Fibroblast of the conjunctiva (primary cell): ENCODE measurements at regions not wholly inside any gene's neighbourhood (a gene's known extent, or its start where the extent isn't known, plus 50 kb on each side); places are given as distances from the start of the nearest gene placed in this dataset.
"Not testable (repeated sequence)": the region's sequence is repeated elsewhere in the genome, so short reads cannot be mapped to it uniquely, and the experiment has no call there.

Experiments
- DNase-seq: peaks from one replicate; pipeline ENCODE4 v3.0.0-alpha.2; 2010; ENCODE audit warnings: low read depth

- peak; percentile 1 for DNase-seq
Measured at GRCh38 chr3:164375538-164375937, 702.8 kb downstream of the SI start.

GRCh38 chr3:164371681-164372080 is 706.6 kb downstream of the SI start:
- no peak for DNase-seq

DNA sequence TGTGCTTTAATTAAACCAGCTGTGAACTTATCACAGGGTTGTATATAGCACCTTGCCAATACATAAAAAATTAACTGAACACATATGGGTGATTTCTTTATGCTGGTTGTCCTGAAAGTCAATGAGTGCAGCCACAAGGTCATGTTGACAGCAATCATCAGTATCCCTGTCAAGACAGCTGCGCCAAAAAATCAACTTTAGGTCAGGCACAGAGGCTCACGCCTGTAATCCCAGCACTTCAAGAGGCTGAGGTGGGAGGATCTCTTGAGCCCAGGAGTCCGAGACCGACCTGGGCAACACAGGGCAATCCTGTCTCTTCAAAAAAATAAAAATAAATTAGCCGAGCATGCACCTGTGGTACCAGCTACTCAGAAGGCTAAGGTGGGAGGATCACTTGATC is 707.3 kb downstream of the SI start:
- DNase-seq, result no peak

- DNase-seq, result no peak
Measured at GRCh38 chr3:164365242-164365641, 713.1 kb downstream of the SI start.

DNA sequence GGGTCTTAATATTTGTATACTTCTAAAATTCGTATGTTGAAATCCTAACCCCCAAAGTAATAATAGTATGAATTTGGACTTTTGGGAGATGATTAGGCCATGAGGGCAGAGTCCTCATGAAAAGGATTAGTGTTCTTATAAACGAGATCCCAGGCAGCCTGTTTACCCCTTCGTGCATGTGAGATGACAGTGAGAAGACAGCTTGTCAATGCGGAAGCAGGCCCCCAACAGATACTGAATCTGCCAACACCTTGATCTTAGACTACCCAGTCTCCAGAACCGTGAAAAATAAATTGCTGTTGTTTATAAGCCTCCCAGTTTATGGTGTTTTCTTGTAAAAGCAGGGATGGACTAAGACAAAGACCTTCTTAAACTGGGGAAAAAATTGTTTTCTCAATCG is 714.2 kb downstream of the SI start:
- DNase-seq, result no peak

GRCh38 chr3:164360738-164361406 is 717.4 kb downstream of the SI start:
- no peak for DNase-seq

DNA sequence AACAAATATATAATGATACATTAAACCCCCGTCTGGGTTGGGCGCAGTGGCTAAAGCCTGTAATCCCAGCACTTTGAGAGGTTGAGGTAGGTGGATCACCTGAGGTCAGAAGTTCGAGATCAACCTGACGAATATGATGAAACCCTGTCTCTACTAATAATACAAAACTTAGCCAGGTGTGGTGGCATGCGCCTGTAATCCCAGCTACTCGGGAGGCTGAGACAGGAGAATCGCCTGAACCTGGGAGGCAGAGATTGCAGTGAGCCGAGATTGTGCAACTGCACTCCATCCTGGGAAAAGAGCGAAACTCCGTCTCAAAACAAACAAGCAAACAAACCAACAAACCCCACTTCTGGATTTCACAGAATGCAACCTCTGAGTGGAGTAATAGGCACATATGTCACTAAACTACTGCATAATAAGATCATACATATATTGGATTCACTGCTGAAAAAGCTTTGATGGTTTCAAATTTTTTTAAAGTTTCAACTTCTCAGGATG is 718.2 kb downstream of the SI start:
- no peak for DNase-seq

DNA sequence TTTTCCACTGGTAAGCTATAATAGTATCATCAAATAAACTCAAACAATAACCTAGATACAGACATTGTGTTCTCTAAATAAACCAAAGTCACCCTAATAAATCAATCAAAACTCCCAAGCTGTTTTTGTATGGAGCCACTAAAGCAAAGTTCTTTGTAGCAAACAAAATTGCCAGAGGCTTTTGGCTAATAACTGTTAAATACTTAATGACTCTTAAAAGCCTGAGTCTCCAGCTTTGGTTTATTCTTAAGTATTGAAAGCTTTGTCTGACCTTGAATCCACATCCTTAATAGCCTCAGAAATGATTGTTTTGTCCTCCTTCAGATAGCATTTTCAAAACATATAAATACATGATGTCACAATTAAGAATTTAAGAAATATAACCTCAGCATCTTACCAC is 725.3 kb downstream of the SI start:
- DNase-seq, result no peak

GRCh38 chr3:164351131-164351530 is 727.2 kb downstream of the SI start:
- no peak for DNase-seq

GRCh38 chr3:164342206-164342605 is 736.1 kb downstream of the SI start:
- not testable (repeated sequence) for DNase-seq

GRCh38 chr3:164341086-164341485 is 737.2 kb downstream of the SI start:
- no peak for DNase-seq

DNA sequence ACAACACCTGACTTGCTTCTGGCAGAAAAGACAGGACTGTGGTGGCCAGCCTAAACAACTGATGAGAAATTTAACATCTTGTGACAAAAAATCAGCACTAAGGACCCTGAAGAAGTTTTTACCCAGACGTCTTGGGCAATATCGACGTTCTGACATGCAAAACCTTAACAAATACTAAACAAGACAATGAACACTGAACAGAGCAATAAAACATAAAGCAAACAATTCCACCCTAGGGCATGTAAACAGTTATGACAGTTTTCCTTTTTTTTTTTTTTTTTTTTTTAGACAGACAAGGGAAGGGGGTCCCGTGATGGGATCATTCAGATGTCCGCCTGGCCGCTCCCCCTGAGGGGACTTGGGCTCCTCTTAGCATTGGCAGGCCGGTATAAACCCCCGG is 738.0 kb downstream of the SI start:
- no peak for DNase-seq

GRCh38 chr3:164332831-164333802 is 745.2 kb downstream of the SI start:
- no peak for DNase-seq

- DNase-seq, result no peak
Measured at GRCh38 chr3:164326714-164327113, 751.6 kb downstream of the SI start.

DNA sequence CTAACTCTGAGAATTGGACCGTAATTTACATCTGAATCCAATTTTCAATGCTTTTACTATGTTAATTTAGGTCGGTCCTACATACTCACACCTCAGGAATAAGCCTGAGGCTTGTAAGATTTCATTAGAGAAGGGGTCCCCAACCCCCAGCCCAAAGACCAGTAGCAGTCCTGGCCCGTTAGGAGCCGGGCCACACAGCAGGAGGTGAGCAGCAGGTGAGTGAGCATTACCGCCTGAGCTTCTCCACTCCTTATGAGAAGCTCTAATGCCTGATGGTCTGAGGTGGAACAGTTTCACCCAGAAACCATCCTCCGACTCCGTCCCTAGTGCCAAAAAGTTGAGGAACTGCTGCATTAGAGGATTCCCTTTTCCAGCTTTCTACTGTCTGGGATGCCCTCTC is 757.3 kb downstream of the SI start:
- no peak for DNase-seq

- no peak for DNase-seq
Measured at GRCh38 chr3:164306042-164306441, 772.3 kb downstream of the SI start.

GRCh38 chr3:164303894-164304293 is 774.4 kb downstream of the SI start:
- DNase-seq, result no peak

DNA sequence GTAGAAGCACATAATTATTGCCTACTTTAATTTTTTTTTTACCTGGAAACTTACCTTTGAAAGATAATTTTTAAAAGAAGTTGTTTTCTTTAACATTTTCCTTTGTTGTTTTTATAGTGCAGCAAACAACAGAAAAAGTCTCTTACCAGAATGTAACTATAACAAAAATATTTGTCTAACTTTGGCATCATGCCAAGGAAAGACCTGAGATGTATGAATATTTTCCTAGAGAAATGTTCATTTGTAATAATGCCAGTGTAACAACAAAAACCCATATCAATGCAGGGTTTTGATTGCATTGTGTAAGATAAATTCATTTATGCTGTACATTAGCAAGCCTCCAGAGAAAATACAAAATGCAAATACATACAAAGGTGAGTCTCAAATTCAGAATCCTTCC is 775.7 kb downstream of the SI start:
- no peak for DNase-seq

GRCh38 chr3:164291486-164291885 is 786.8 kb downstream of the SI start:
- not testable (repeated sequence) for DNase-seq

- DNase-seq, result no peak
Measured at GRCh38 chr3:164278550-164278949, 799.7 kb downstream of the SI start.

DNA sequence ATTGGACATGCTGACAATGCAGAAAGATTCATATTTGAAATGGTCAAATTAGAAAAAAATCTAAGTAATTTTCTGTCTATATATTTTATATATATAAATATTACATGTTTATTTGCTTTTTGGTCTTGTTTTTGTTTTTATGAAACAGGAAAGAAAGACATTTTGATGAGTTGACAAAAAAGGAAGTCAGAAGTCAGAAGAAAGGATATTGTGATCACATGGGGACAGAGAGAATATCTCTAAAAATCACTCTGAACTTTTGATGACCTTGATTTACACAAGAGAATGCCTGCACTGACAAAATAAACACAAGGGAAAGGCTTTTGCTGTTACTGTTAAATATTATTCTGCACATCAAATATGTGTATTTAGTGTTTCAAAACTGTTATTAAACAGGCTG is 811.2 kb downstream of the SI start:
- no peak for DNase-seq

GRCh38 chr3:164250923-164251322 is 827.4 kb downstream of the SI start:
- DNase-seq, result no peak

DNA sequence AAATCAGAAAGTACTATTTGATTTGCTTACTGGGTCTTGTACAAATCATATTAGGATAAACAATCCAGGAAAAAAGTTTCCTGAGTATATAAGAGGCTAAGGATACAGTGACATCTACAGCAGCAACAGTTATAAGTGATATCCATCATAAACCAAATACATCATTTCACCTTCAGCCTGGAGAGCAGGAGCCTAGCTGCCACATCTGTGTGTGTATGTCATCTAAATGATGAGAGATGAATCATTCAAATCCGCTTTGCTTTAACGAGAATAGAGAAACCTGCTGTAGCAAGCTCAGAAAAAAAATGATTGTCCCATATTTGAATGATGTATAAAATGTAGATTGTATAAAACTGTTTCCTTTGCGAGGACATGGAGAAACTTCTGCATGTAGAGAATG is 841.4 kb downstream of the SI start:
- DNase-seq, result no peak
